HG03135 (cell line): ENCODE measurements at regions not wholly inside any gene's neighbourhood (a gene's known extent, or its start where the extent isn't known, plus 50 kb on each side); places are given as distances from the start of the nearest gene placed in this dataset.

ENCODE experiments used
- ATAC-seq: cut with Tn5 transposase; IDR thresholded peaks from one replicate; pipeline ENCODE4 v1.9.1; 2021; ENCODE audit warnings: mild to moderate bottlenecking, moderate library complexity; ENCODE audit not compliant: unreplicated experiment

- ATAC-seq, result no peak
Observed at GRCh38 chr22:49147617-49148175, 680.0 kb downstream of the BRD1 start.

DNA sequence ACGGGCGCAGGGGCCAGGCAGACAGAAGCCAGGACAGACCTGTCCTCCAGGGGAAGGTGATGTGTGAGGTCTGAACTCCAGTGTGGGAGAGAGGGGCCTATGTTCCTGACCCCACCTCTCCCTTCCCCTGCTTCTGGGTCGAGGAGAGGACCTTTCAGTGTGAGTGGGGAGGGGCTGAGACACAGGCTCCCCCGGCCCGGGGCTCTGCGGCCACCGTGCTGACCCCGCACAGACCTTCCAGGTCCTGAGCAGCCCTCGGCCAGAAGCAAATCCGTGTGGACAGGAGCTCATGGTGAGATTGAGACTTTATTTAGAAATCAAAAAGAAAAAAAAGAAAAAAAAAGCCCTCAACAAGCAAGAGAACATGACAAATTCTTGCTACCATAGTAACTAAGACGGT lies 680.5 kb downstream of the BRD1 start:
- ATAC-seq, result no peak

DNA sequence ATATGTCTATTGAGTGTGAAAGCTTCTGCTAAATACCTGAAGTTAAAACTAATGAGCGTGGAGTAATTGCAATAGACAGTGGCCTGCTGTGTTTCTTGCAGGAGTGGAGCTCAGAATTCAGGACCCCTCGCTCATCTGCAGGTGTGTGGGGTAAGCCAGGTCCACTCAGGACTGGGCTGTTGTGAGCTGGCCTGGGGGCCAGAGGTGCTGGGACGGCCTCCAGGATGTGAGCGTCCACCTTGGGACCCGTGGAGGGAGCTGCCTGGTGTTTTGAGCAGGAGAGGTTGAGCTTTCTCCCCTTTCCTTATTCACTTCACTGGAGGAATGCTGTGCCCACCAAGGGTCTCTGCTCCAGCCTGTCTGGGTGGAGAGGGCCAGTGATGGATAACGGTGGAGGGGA lies 681.2 kb downstream of the BRD1 start:
- ATAC-seq, result no peak

GRCh38 chr22:49143812-49144211 lies 683.9 kb downstream of the BRD1 start:
- no peak for ATAC-seq

GRCh38 chr22:49142891-49143290 lies 684.8 kb downstream of the BRD1 start:
- no peak for ATAC-seq

GRCh38 chr22:49142296-49142695 lies 685.4 kb downstream of the BRD1 start:
- no peak for ATAC-seq

GRCh38 chr22:49141761-49142160 lies 685.9 kb downstream of the BRD1 start:
- ATAC-seq, result no peak

- ATAC-seq, result no peak
Observed at GRCh38 chr22:49140911-49141665, 686.6 kb downstream of the BRD1 start.

GRCh38 chr22:49139492-49140151 lies 688.1 kb downstream of the BRD1 start:
- ATAC-seq, result no peak

DNA sequence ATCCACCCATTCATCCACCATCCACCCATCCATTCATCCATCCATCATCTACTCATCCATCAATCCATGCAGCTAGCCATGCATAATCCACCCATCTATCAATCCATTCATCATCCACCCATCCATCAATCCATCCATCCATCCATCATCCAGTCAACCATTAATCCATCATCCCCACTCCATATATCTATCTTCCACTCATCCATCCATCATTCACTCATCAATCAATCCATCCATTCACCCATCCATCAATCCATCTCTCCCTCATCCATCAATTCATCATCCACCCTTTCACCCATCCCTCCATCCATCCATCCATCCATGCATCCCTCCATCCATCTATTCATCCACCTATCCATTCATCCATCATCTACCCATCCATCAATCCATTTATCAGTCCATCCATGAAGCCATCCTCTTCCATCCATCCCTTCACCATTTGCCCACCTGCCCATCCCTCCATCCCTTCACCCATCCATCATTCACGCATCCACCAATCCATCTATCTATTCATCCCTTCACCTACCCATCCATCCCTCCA lies 689.4 kb downstream of the BRD1 start:
- ATAC-seq, result no peak

DNA sequence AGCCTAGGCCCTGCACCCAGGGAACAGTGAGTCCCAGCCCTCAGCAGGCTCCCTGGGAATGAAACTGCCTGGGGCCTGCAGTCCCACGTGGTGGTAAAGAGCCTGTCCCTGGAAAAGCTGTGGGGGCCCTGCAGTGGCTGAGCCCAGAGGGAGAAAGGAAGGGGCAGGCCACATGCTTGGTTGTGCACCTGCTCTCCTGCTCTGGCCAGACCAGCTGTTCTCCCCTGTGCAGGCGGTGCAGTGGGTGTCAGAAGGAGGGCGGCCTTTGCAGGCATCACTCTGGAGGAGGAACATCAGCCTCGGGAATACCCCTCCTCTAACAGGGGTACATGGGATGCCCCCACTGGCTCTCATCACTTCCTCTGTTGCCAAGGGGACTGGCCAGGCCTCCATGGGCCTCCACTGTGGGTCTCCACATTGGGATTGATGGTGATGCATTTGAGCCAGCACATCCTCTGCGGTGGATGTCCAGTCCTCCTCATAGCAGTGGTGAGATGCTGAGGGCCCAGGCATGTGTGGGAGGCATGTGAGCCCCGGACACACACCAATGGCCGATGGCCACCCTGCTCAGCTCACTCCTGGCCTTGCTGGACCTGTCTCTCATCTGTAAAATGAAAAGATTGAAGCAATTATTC lies 690.4 kb downstream of the BRD1 start:
- ATAC-seq, result no peak

DNA sequence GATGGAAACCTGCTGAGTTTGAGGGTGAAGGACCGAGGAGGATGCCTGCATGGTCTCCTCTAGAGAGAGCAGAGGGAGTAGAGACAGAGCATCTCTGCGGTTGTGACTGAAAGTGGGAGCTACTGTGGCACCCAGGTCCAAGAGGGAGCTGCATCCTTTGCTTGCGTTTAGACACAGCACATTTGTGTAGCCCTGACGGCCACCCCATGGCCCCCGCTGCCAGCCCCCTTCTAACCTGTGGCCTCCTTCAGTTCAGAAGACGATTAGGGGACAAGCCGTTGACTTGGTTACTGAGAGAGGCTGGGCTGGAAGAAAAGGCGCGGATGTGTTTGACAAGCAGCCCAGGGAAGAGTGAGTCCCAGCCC lies 690.9 kb downstream of the BRD1 start:
- no peak for ATAC-seq

- no peak for ATAC-seq
Observed at GRCh38 chr22:49136041-49136815, 691.4 kb downstream of the BRD1 start.

DNA sequence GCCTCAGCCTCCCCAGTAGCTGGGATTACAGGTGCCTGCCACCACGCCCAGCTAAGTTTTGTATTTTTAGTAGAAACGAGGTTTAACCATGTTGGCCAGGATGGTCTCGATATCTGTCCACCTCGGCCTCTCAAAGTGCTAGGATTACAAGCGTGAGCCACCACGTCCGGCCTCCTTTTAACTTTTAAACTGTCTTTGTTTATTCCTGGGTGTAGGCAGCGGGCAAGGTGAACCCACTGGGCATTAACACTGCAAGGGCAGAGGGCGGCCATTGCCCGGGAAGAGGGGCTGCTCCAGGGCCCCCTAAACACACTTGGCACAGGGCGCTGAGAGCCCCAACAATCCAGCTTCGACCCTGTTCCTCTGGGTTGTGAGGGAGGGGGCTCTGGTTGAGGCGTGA lies 693.6 kb downstream of the BRD1 start:
- ATAC-seq, result no peak

DNA sequence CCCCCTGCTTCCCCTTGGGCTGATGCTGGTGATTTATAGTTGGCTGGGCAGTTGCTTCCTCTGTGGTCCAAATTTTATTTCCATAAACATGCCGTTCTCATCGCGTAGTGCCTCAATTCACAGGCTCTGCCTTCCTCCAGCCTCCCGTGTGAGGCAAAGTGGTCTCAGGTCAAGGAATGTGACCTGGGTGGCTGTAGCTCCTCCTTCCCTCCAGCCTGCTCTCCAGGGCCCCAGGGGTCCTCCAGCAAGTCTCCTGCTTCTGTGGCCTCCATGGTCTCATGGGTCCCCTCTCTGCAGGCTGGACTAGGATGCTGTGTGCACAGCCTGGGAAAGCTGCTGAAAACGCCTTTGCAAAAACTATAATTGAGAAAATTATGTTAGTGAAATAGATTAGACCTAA lies 694.1 kb downstream of the BRD1 start:
- no peak for ATAC-seq

DNA sequence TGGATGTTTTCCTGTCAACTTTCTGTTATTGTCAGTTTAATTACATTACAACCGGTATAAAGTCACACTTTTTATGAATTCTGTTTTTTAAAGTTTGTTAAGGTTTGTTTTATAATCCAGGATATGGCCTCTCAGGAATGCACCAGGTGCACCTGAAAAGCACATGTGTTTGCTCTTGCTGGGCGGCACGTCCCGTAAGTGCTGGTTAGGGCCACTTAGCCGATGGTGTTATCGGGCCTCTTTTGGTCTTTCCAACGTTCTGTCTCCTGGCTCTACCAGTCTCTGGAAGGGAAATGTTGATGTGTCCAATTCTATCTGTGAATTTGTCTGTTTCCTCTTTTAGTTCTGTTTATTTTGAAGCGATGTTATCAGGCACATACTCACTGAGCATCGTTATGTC lies 695.7 kb downstream of the BRD1 start:
- ATAC-seq, result no peak

DNA sequence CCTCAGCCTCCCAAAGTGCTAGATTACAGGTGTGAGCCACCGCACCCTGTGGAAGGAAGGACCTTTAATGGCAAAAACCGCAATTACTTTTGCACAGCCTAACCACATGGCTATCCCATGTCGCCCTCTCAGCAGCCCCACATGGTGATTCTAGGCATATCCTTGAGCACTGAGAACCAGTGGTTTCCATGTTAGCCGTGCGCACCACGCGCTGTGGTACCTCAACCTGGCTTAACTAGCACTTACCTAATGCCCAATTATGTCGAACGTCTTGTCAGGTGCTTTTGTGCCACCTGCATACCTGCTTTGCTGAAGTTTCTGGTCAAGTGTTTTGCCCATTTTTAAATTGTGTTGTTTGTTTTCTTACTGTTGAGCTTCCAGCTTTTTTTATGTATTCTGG lies 697.9 kb downstream of the BRD1 start:
- no peak for ATAC-seq

DNA sequence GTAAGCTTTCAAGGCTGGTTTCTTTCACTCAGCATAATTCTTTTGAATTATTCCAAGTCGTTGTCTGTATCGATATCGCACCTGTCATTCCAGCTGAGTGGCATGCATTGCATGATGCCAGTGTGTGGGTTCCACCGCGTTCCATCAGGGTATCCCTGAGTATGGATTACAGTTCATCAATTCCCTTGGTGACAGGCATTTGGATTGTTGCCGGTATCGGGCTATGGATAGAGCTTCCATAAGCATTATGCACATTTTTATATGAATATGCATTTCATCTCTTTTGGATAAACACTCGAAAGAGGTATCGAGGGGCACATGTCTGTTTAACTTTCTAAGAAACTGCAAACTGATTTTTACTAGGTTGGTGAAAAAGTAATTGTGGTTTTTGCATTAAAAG lies 698.8 kb downstream of the BRD1 start:
- no peak for ATAC-seq

DNA sequence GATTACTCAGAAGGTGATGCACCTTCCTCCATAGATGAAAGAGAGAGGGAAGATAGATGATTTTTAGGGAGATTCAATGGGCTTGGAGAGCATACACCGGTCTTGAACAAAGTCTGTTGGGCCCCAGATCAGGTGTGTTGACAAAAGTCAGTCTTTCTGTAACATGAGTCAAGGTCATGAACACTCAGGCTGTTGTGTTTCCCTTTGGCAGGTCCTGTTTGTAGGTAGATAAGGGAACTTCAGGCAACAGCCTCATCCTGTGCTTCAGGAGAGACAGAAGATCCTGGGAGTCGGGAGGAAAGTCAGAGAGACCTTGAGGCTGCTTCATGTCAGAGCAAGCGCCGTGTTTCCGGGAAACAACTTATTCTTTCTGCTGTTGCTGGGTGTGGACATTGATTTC lies 703.1 kb downstream of the BRD1 start:
- ATAC-seq, result no peak

DNA sequence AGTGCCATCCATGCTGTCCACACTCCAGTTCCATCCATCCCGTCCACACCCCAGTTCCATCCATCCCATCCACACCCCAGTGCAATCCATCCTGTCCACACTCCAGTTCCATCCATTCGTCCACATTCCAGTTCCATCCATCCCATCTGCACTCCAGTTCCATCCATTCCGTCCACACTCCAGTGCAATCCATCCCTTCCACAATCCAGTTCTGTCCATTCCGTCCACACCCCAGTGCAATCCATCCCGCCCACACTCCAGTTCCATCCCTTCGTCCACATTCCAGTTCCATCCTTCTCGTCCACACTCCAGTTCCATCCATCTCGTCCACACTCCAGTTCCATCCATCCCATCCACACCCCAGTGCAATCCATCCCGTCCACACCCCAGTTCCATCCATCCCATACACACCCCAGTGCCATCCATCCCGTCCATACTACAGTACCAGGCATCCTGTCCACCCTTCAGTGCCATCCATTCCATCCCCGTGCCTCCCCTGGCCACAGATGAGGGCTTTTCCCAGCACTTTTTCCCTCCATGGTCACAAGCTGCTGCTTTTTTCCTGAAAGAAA lies 704.0 kb downstream of the BRD1 start:
- ATAC-seq, result no peak

GRCh38 chr22:49119551-49119952 lies 708.1 kb downstream of the BRD1 start:
- no peak for ATAC-seq
